Ishikawa (cell line): ENCODE measurements at regions not wholly inside any gene's neighbourhood (a gene's known extent, or its start where the extent isn't known, plus 50 kb on each side); places are given as distances from the start of the nearest gene placed in this dataset.

Experiments used
- CEBPB ChIP-seq: IDR thresholded peaks from 2 replicates; pipeline ENCODE4 v1.6.1; 2012
- CREB1 ChIP-seq: IDR thresholded peaks from 2 replicates; pipeline ENCODE4 v1.6.1; 2012; ENCODE audit warnings: low read depth
- EGR1 ChIP-seq: IDR thresholded peaks from 2 replicates; pipeline ENCODE4 v1.6.1; 2012
- EP300 ChIP-seq: IDR thresholded peaks from 2 replicates; pipeline ENCODE4 v1.6.1; 2012; ENCODE audit warnings: borderline replicate concordance
- FOXM1 ChIP-seq: IDR thresholded peaks from 2 replicates; pipeline ENCODE4 v1.6.1; 2012; ENCODE audit warnings: low read depth, borderline replicate concordance
- NFIC ChIP-seq: IDR thresholded peaks from 2 replicates; pipeline ENCODE4 v1.6.1; 2012
- RAD21 ChIP-seq: IDR thresholded peaks from 2 replicates; pipeline ENCODE4 v1.6.1; 2012; ENCODE audit warnings: low read depth
- REST ChIP-seq: IDR thresholded peaks from 2 replicates; pipeline ENCODE4 v1.6.1; 2012; ENCODE audit warnings: low read depth, mild to moderate bottlenecking
- TAF1 ChIP-seq: IDR thresholded peaks from 2 replicates; pipeline ENCODE4 v1.6.1; 2012; ENCODE audit warnings: low read depth, mild to moderate bottlenecking
- TCF12 ChIP-seq: IDR thresholded peaks from 2 replicates; pipeline ENCODE4 v1.6.1; 2012; ENCODE audit warnings: low read depth
- TEAD4 ChIP-seq: IDR thresholded peaks from 2 replicates; pipeline ENCODE4 v1.6.1; 2012
- USF1 ChIP-seq: IDR thresholded peaks from 2 replicates; pipeline ENCODE4 v1.6.1; 2012
- YY1 ChIP-seq: IDR thresholded peaks from 2 replicates; pipeline ENCODE4 v1.6.1; 2012; ENCODE audit warnings: low read depth
- ZBTB7A ChIP-seq: IDR thresholded peaks from 2 replicates; pipeline ENCODE4 v1.6.1; 2012; ENCODE audit warnings: low read depth
- TF ChIP-seq, protein P1 (sequence below): IDR thresholded peaks from 2 replicates; pipeline ENCODE4 v1.6.1; 2012

GRCh38 chr22:49567899-49568750 is 259.5 kb downstream of the BRD1 start:
- no peak for TF ChIP-seq TCF12
- TF ChIP-seq TEAD4 = no peak
- no peak for TF ChIP-seq CREB1
- no peak for TF ChIP-seq EP300
- no peak for TF ChIP-seq RAD21
- TF ChIP-seq EGR1 = no peak
- no peak for TF ChIP-seq YY1
- no peak for TF ChIP-seq ZBTB7A
- TF ChIP-seq TAF1 = no peak
- no peak for TF ChIP-seq CEBPB
- TF ChIP-seq, protein P1, sequence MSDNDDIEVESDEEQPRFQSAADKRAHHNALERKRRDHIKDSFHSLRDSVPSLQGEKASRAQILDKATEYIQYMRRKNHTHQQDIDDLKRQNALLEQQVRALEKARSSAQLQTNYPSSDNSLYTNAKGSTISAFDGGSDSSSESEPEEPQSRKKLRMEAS = no peak
- TF ChIP-seq FOXM1 = no peak
- no peak for TF ChIP-seq NFIC
- no peak for TF ChIP-seq REST
- TF ChIP-seq USF1 = no peak

- no peak for TF ChIP-seq TAF1
- TF ChIP-seq, protein P1 = no peak
- no peak for TF ChIP-seq TCF12
- TF ChIP-seq ZBTB7A = no peak
- no peak for TF ChIP-seq EGR1
- no peak for TF ChIP-seq CREB1
- no peak for TF ChIP-seq EP300
- no peak for TF ChIP-seq YY1
- no peak for TF ChIP-seq NFIC
- TF ChIP-seq REST = no peak
- no peak for TF ChIP-seq CEBPB
- TF ChIP-seq TEAD4 = no peak
- no peak for TF ChIP-seq USF1
- no peak for TF ChIP-seq FOXM1
- TF ChIP-seq RAD21 = no peak
Observed at GRCh38 chr22:49566693-49567092, 261.0 kb downstream of the BRD1 start.

GRCh38 chr22:49566141-49566541 is 261.5 kb downstream of the BRD1 start:
- no peak for TF ChIP-seq FOXM1
- no peak for TF ChIP-seq EGR1
- TF ChIP-seq TAF1 = no peak
- TF ChIP-seq ZBTB7A = no peak
- TF ChIP-seq NFIC = no peak
- TF ChIP-seq CEBPB = no peak
- TF ChIP-seq, protein P1 = no peak

- TF ChIP-seq ZBTB7A = no peak
Observed at GRCh38 chr22:49565516-49565855, 262.2 kb downstream of the BRD1 start.

GRCh38 chr22:49564666-49565515 is 262.8 kb downstream of the BRD1 start:
- no peak for TF ChIP-seq FOXM1
- TF ChIP-seq TAF1 = no peak
- TF ChIP-seq RAD21 = no peak
- no peak for TF ChIP-seq REST
- TF ChIP-seq CREB1 = no peak
- TF ChIP-seq TEAD4 = no peak
- TF ChIP-seq YY1 = no peak
- TF ChIP-seq EGR1 = no peak
- TF ChIP-seq ZBTB7A = no peak
- TF ChIP-seq TCF12 = no peak
- TF ChIP-seq, protein P1 = no peak
- TF ChIP-seq CEBPB = no peak
- no peak for TF ChIP-seq USF1
